HCT116 (cell line): ENCODE measurements at regions not wholly inside any gene's neighbourhood (a gene's known extent, or its start where the extent isn't known, plus 50 kb on each side); places are given as distances from the start of the nearest gene placed in this dataset.

ENCODE experiments used
- ATAC-seq: fragments of 200-7000 bp; cut with Tn5 transposase; 2 replicates; pipeline ENCODE4 v1.9.1; 2020; ENCODE audit warnings: mild to moderate bottlenecking, moderate library complexity
- BruUV-seq: library from RNA; stranded (reverse); fragments of 400-500 nt; replicated peaks from 2 replicates; lab custom pipeline; 2021; lab: Mats Ljungman, UMichigan
- CTCF ChIA-PET: fragments of 300-600 bp; sonication (Branson Sonifier 250); formaldehyde crosslinking; loops from one replicate; lab custom pipeline; 2021; ENCODE audit warnings: antibody characterized with exemption; lab: Charles Lee
- POLR2A ChIA-PET: fragments of 300-600, 350-600 bp; sonication (Branson Sonifier 250); formaldehyde crosslinking; loops from one replicate; lab custom pipeline; 2021; ENCODE audit warnings: antibody characterized with exemption; lab: Charles Lee
- RAD21 ChIA-PET, 2 experiments: fragments of 300-600 bp; sonication (Branson Sonifier 250); formaldehyde crosslinking; loops; one replicate each; lab custom pipeline; 2023; ENCODE audit warnings: low total read pairs in 2 of 2; ENCODE audit not compliant: uncharacterized antibody in 2 of 2, unreplicated experiment in 2 of 2, low non-redundant PET in 1 of 2; lab: Charles Lee
- DNase-seq: peaks from one replicate; pipeline ENCODE4 v3.0.0-alpha.2; 2010; ENCODE audit warnings: low read depth, low spot score
- H2AFZ ChIP-seq: fragments of 200-600 bp; shearing (Covaris generic), sonication (generic); 2 replicates; pipeline ENCODE4 v1.6.1; 2017; ENCODE audit warnings: low read depth, mixed run types, mixed read lengths, antibody characterized with exemption, low read length; ENCODE audit not compliant: poor library complexity, severe bottlenecking
- H3K27ac ChIP-seq: 2 replicates; pipeline ENCODE4 v1.5.1; 2012; ENCODE audit warnings: low read depth, low read length
- H3K27me3 ChIP-seq: fragments of 200-600 bp; sonication (generic); 2 replicates; pipeline ENCODE4 v1.6.1; 2016; ENCODE audit warnings: mixed run types, low read length, mixed read lengths; ENCODE audit not compliant: insufficient read depth
- H3K36me3 ChIP-seq, 2 experiments: fragments of 200-500 bp in 1 of 2; fragments of 200-600 bp in 1 of 2; sonication (Bioruptor generic) in 1 of 2; sonication (generic) in 1 of 2; 2 replicates each; pipeline versions ENCODE4 v1.5.1 to v1.6.1; 2014 to 2016; ENCODE audit warnings: low read length in 2 of 2, inconsistent platforms in 1 of 2, mixed read lengths in 1 of 2, mixed run types in 1 of 2; ENCODE audit not compliant: insufficient read depth in 2 of 2, control insufficient read depth in 1 of 2
- H3K4me1 ChIP-seq, 2 experiments: fragments of 200-600 bp in 1 of 2; sonication (generic) in 1 of 2; 2 replicates each; pipeline versions ENCODE4 v1.5.1 to v1.6.1; 2012 to 2017; ENCODE audit warnings: low read length in 2 of 2, inconsistent platforms in 1 of 2, mild to moderate bottlenecking in 1 of 2, mixed read lengths in 1 of 2, mixed run types in 1 of 2, moderate library complexity in 1 of 2; ENCODE audit not compliant: insufficient read depth in 2 of 2, control insufficient read depth in 1 of 2
- H3K4me2 ChIP-seq: fragments of 200-600 bp; sonication (generic); 2 replicates; pipeline ENCODE4 v1.6.1; 2017; ENCODE audit warnings: mixed run types, low read length, mixed read lengths
- H3K4me3 ChIP-seq, 2 experiments: fragments of 200-600 bp in 1 of 2; sonication (generic) in 1 of 2; replicated peaks in 1 of 2; 2 replicates each; pipeline ENCODE4 v1.5.1; 2011 to 2016; ENCODE audit warnings: low read length in 2 of 2, control low read depth in 1 of 2, low read depth in 1 of 2, mild to moderate bottlenecking in 1 of 2, mixed read lengths in 1 of 2, mixed run types in 1 of 2
- H3K79me2 ChIP-seq: fragments of 200-600 bp; sonication (generic); 2 replicates; pipeline ENCODE4 v1.6.1; 2017; ENCODE audit warnings: mild to moderate bottlenecking, mixed run types, low read length, moderate library complexity, mixed read lengths; ENCODE audit not compliant: insufficient read depth
- H3K9ac ChIP-seq: fragments of 200-600 bp; sonication (generic); 2 replicates; pipeline ENCODE4 v1.6.1; 2016; ENCODE audit warnings: low read length, mixed read lengths
- H3K9me2 ChIP-seq: fragments of 200-600 bp; sonication (generic), shearing (Covaris generic); 2 replicates; pipeline ENCODE4 v1.6.1; 2017; ENCODE audit warnings: mixed run types, mild to moderate bottlenecking, moderate library complexity; ENCODE audit not compliant: insufficient read depth
- H3K9me3 ChIP-seq, 2 experiments: fragments of 200-500 bp in 1 of 2; fragments of 200-600 bp in 1 of 2; sonication (Bioruptor generic) in 1 of 2; sonication (generic) in 1 of 2; 2 replicates each; pipeline ENCODE4 v1.6.1; 2014 to 2017; ENCODE audit warnings: low read length in 2 of 2, mixed read lengths in 2 of 2, inconsistent platforms in 1 of 2, low read depth in 1 of 2, mild to moderate bottlenecking in 1 of 2, mixed run types in 1 of 2, moderate library complexity in 1 of 2; ENCODE audit not compliant: control insufficient read depth in 1 of 2, insufficient read depth in 1 of 2
- H4K20me1 ChIP-seq: fragments of 200-600 bp; sonication (generic), shearing (Covaris generic); 2 replicates; pipeline ENCODE4 v1.6.1; 2017; ENCODE audit warnings: mixed run types, mild to moderate bottlenecking, moderate library complexity; ENCODE audit not compliant: insufficient read depth
- CBX3 ChIP-seq: IDR thresholded peaks from 2 replicates; pipeline ENCODE4 v1.6.1; 2012; ENCODE audit warnings: low read depth
- CEBPB ChIP-seq: IDR thresholded peaks from 2 replicates; pipeline ENCODE4 v1.6.1; 2012; ENCODE audit warnings: low read depth
- EZH2 ChIP-seq: fragments of 200-600 bp; sonication (generic); IDR thresholded peaks from 2 replicates; pipeline ENCODE4 v1.6.1; 2017; ENCODE audit warnings: antibody characterized with exemption, mixed run types
- EZH2phosphoT487 ChIP-seq: fragments of 200-600 bp; IDR thresholded peaks from 2 replicates; pipeline ENCODE4 v1.6.1; 2018; ENCODE audit warnings: antibody characterized with exemption, borderline replicate concordance
- FOSL1 ChIP-seq: IDR thresholded peaks from 2 replicates; pipeline ENCODE4 v1.6.1; 2012; ENCODE audit warnings: low read depth
- JUND ChIP-seq: IDR thresholded peaks from 2 replicates; pipeline ENCODE4 v1.6.1; 2012
- POLR2AphosphoS5 ChIP-seq: IDR thresholded peaks from 2 replicates; pipeline ENCODE4 v1.6.1; 2011; ENCODE audit warnings: mild to moderate bottlenecking, low read depth, low read length, moderate library complexity
- RAD21 ChIP-seq: IDR thresholded peaks from 2 replicates; pipeline ENCODE4 v1.6.1; 2012; ENCODE audit warnings: low read depth, mild to moderate bottlenecking
- SIN3A ChIP-seq: IDR thresholded peaks from 2 replicates; pipeline ENCODE4 v1.6.1; 2012; ENCODE audit warnings: low read depth
- SP1 ChIP-seq: IDR thresholded peaks from 2 replicates; pipeline ENCODE4 v1.6.1; 2012; ENCODE audit warnings: low read depth
- SRF ChIP-seq: IDR thresholded peaks from 2 replicates; pipeline ENCODE4 v1.6.1; 2012; ENCODE audit warnings: low read depth
- TCF7L2 ChIP-seq: IDR thresholded peaks from 2 replicates; pipeline ENCODE4 v1.7.0; 2011; ENCODE audit warnings: borderline replicate concordance, inconsistent platforms; ENCODE audit not compliant: insufficient read depth, insufficient read length; ENCODE audit errors: extremely low read depth
- ZFX ChIP-seq: fragments of 450-650 bp; IDR thresholded peaks from 2 replicates; pipeline ENCODE4 v1.6.1; 2017
- ZNF274 ChIP-seq: fragments of 200-500 bp; sonication (Bioruptor generic); IDR thresholded peaks from 2 replicates; pipeline ENCODE4 v1.6.1; 2014; ENCODE audit warnings: mild to moderate bottlenecking, low read depth, low read length, inconsistent platforms
- intact Hi-C: fragments of 100-400 bp; cut with micrococcal nuclease; formaldehyde crosslinking; loops from 2 replicates; pipeline ENCODE4 v1.10.0; 2022
- TF ChIP-seq, protein P1 (sequence below): IDR thresholded peaks from 2 replicates; pipeline ENCODE4 v1.6.1; 2012
- TF ChIP-seq, protein P2 (sequence below): IDR thresholded peaks from 2 replicates; pipeline ENCODE4 v1.6.1; 2012

DNA sequence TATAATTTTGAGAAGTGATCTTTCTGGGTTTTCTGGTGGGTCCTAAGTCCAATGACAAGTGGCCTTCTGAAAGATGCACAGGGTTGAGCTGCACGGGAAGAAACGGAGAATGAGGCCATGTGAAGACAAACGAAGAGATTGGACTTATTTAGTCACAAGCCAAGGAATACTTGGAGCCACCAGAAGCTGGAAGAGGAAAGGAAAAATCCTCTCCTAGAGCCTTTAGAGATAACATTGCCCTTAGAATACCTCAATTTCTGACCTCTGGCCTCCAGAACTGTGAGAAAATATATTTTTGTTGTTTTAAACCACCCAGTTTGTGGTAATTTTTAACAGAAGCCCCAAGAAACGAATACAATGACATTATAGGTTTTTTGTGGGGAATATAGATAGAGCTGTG, 360.5 kb upstream of the TARS1 start:
- no peak overlapping the region for H2AFZ ChIP-seq
- ATAC-seq (no peak), DNase-seq (no peak)
- H3K27me3 ChIP-seq = no peaks in the 10 kb centered on the region
- no peaks in the 10 kb centered on the region for H4K20me1 ChIP-seq
- no peaks in the 10 kb centered on the region for H3K9me2 ChIP-seq
- no peak overlapping the region for H3K4me3 ChIP-seq
- ChIA-PET POLR2A (no interaction called here), RAD21 (no interaction called here), CTCF (no interaction called here)
- H3K36me3 ChIP-seq = no peaks in the 10 kb centered on the region
- H3K4me2 ChIP-seq = no peak overlapping the region
- H3K79me2 ChIP-seq = no peaks in the 10 kb centered on the region
- no peak for TF ChIP-seq POLR2AphosphoS5
- TF ChIP-seq CEBPB = no peak
- TF ChIP-seq SP1 = no peak
- no peak for TF ChIP-seq EZH2phosphoT487
- TF ChIP-seq JUND = no peak
- TF ChIP-seq EZH2 = no peak
- no peak for TF ChIP-seq TCF7L2
- no peak for TF ChIP-seq SIN3A
- TF ChIP-seq ZFX = no peak
- TF ChIP-seq FOSL1 = no peak
- TF ChIP-seq SRF = no peak
- no peak for TF ChIP-seq ZNF274
- intact Hi-C loops = no loop called here
- no peak overlapping the region for H3K27ac ChIP-seq
- no peaks in the 10 kb centered on the region for H3K9me3 ChIP-seq
- H3K4me1 ChIP-seq = no peaks in the 10 kb centered on the region
- no peak overlapping the region for H3K9ac ChIP-seq
- BruUV-seq = no TSS peak

DNA sequence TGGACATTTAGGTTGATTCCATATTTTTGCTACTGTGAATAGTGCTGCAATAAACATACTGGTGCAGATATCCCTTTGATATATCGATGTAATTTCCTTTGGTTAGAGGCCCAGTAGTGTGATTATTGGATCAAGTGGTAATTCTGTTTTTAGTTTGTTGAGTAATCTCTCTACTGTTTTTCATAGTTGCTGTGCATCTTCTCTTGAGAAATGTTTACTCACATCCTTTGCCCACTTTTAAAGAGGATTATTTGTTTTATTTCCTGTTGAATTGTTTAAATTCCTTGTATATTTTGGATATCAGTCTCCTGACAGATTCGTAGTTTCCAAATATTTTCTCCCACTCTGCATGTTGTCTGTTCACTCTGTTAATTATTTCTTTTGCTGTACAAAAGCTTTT, 352.6 kb upstream of the TARS1 start:
- ATAC-seq (no peak), DNase-seq (no peak)
- Histone ChIP-seq H3K9me3 (no peaks in the 10 kb centered on the region), H3K9ac (no peak overlapping the region), H3K4me1 (no peaks in the 10 kb centered on the region), H3K9me2 (no peaks in the 10 kb centered on the region), H3K36me3 (no peaks in the 10 kb centered on the region), H4K20me1 (no peaks in the 10 kb centered on the region), H3K4me2 (no peak overlapping the region), H3K79me2 (no peaks in the 10 kb centered on the region), H3K27ac (no peak overlapping the region), H3K27me3 (no peaks in the 10 kb centered on the region), H2AFZ (no peak overlapping the region), H3K4me3 (no peak overlapping the region)
- TF ChIP-seq, protein P1, sequence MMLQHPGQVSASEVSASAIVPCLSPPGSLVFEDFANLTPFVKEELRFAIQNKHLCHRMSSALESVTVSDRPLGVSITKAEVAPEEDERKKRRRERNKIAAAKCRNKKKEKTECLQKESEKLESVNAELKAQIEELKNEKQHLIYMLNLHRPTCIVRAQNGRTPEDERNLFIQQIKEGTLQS = no peak
- TF ChIP-seq CBX3 = no peak
- TF ChIP-seq SIN3A = no peak
- no peak for TF ChIP-seq EZH2phosphoT487
- TF ChIP-seq RAD21 = no peak
- TF ChIP-seq SP1 = no peak
- TF ChIP-seq, protein P2, sequence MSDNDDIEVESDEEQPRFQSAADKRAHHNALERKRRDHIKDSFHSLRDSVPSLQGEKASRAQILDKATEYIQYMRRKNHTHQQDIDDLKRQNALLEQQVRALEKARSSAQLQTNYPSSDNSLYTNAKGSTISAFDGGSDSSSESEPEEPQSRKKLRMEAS = no peak
- TF ChIP-seq TCF7L2 = no peak
- CTCF ChIA-PET = no interaction called here
- POLR2A ChIA-PET = no interaction called here
- intact Hi-C loops = no loop called here
- RAD21 ChIA-PET = no interaction called here
- BruUV-seq = no TSS peak
